H1 (cell line): ENCODE measurements at regions not wholly inside any gene's neighbourhood (a gene's known extent, or its start where the extent isn't known, plus 50 kb on each side); places are given as distances from the start of the nearest gene placed in this dataset.

Experiments used
- CTCF ChIA-PET: fragments of 300-600 bp; sonication (Branson Sonifier 250); formaldehyde crosslinking; loops from one replicate; lab custom pipeline; 2021; ENCODE audit not compliant: partially characterized antibody; lab: Charles Lee
- POLR2A ChIA-PET: fragments of 300-600 bp; sonication (Branson Sonifier 250); formaldehyde crosslinking; loops from one replicate; lab custom pipeline; 2021; ENCODE audit warnings: inconsistent platforms; ENCODE audit not compliant: partially characterized antibody; lab: Charles Lee
- DNase-seq, 2 experiments: peaks; one replicate each; pipeline versions ENCODE4 v3.0.0 to v3.0.0-alpha.2; 2010 to 2022; ENCODE audit warnings: low spot score in 2 of 2, low read depth in 1 of 2, mixed read lengths in 1 of 2
- FAIRE-seq: peaks from 2 replicates; lab custom pipeline; 2011; peaks lifted over from hg19 to GRCh38; lab: Jason Lieb, UNC
- H2AFZ ChIP-seq: 2 replicates; pipeline ENCODE4 v1.8.1; 2012; ENCODE audit warnings: low read length, inconsistent platforms
- H2AK5ac ChIP-seq: 2 replicates; pipeline ENCODE4 v1.6.1; 2013; ENCODE audit warnings: low read depth, low read length
- H2BK120ac ChIP-seq: replicated peaks from 2 replicates; pipeline ENCODE3; 2013; ENCODE audit warnings: low read depth, low read length, inconsistent platforms
- H2BK12ac ChIP-seq: 2 replicates; pipeline ENCODE4 v1.6.1; 2013; ENCODE audit warnings: low read depth, low read length
- H2BK15ac ChIP-seq: 2 replicates; pipeline ENCODE4 v1.6.1; 2013; ENCODE audit warnings: low read length
- H2BK20ac ChIP-seq: 2 replicates; pipeline ENCODE4 v1.6.1; 2013; ENCODE audit warnings: low read length
- H2BK5ac ChIP-seq: 2 replicates; pipeline ENCODE4 v1.6.1; 2013; ENCODE audit warnings: low read depth, low read length
- H3K14ac ChIP-seq: 2 replicates; pipeline ENCODE4 v1.6.1; 2013; ENCODE audit warnings: inconsistent platforms; ENCODE audit not compliant: insufficient read length
- H3K18ac ChIP-seq: 2 replicates; pipeline ENCODE4 v1.6.1; 2013; ENCODE audit warnings: low read length; ENCODE audit errors: extremely low read depth
- H3K23ac ChIP-seq: 2 replicates; pipeline ENCODE4 v1.6.1; 2013; ENCODE audit warnings: inconsistent platforms; ENCODE audit not compliant: insufficient read length
- H3K23me2 ChIP-seq: 2 replicates; pipeline ENCODE4 v1.6.1; 2013; ENCODE audit warnings: low read depth, low read length
- H3K27ac ChIP-seq: 2 replicates; pipeline ENCODE4 v1.6.1; 2011; ENCODE audit warnings: low read depth, low read length, inconsistent platforms
- H3K27me3 ChIP-seq, 4 experiments: replicated peaks in 1 of 4; 1 replicate in 1 of 4; 2 replicates in 3 of 4; pipeline versions ENCODE4 v1.6.1 to v1.8.1; 2011 to 2013; ENCODE audit warnings: low read length in 3 of 4, mild to moderate bottlenecking in 3 of 4, inconsistent platforms in 2 of 4, mixed read lengths in 2 of 4, moderate library complexity in 1 of 4; ENCODE audit not compliant: control insufficient read depth in 3 of 4, insufficient read depth in 3 of 4; ENCODE audit errors: extremely low read depth in 1 of 4
- H3K36me3 ChIP-seq, 4 experiments: 2 replicates each; pipeline versions ENCODE4 v1.6.1 to v1.8.1; 2011 to 2013; ENCODE audit warnings: mild to moderate bottlenecking in 4 of 4, low read length in 3 of 4, moderate library complexity in 2 of 4, control low read depth in 1 of 4, inconsistent platforms in 1 of 4; ENCODE audit not compliant: insufficient read depth in 4 of 4, control insufficient read depth in 2 of 4
- H3K4ac ChIP-seq: replicated peaks from 2 replicates; pipeline ENCODE3; 2013; ENCODE audit warnings: low read length, low read depth, mixed read lengths, inconsistent platforms; ENCODE audit not compliant: insufficient read length
- H3K4me1 ChIP-seq, 4 experiments: replicated peaks in 1 of 4; 1 replicate in 1 of 4; 2 replicates in 3 of 4; pipeline versions ENCODE4 v1.6.1 to v1.8.1; 2011 to 2013; ENCODE audit warnings: low read length in 3 of 4, inconsistent platforms in 2 of 4, mixed read lengths in 1 of 4; ENCODE audit not compliant: insufficient read depth in 4 of 4, control insufficient read depth in 3 of 4
- H3K4me2 ChIP-seq, 2 experiments: 2 replicates each; pipeline versions ENCODE4 v1.6.1 to v1.8.1; 2011 to 2013; ENCODE audit warnings: low read depth in 2 of 2, low read length in 2 of 2, control low read depth in 1 of 2, inconsistent platforms in 1 of 2, mild to moderate bottlenecking in 1 of 2; ENCODE audit not compliant: insufficient read depth in 1 of 2
- H3K4me3 ChIP-seq, 4 experiments: fragments of 200-600, 300-600 bp in 1 of 4; sonication (generic), shearing (Covaris generic), sonication (Bioruptor Twin) in 1 of 4; 2 replicates each; pipeline versions ENCODE4 v1.5.1 to v1.8.1; 2011 to 2016; ENCODE audit warnings: low read length in 4 of 4, low read depth in 3 of 4, control low read depth in 2 of 4, inconsistent platforms in 2 of 4, mild to moderate bottlenecking in 2 of 4, mixed read lengths in 1 of 4, moderate library complexity in 1 of 4; ENCODE audit not compliant: insufficient read depth in 2 of 4; ENCODE audit errors: extremely low read depth in 1 of 4
- H3K56ac ChIP-seq: replicated peaks from 2 replicates; pipeline ENCODE3; 2013; ENCODE audit warnings: low read depth, mild to moderate bottlenecking, mixed read lengths, low read length, inconsistent platforms; ENCODE audit not compliant: insufficient read length
- H3K79me1 ChIP-seq: 2 replicates; pipeline ENCODE4 v1.6.1; 2013; ENCODE audit warnings: low read depth, low read length, control low read depth
- H3K79me2 ChIP-seq, 2 experiments: 2 replicates each; pipeline versions ENCODE4 v1.6.1 to v1.8.1; 2012 to 2013; ENCODE audit warnings: low read length in 2 of 2, mild to moderate bottlenecking in 2 of 2, inconsistent platforms in 1 of 2; ENCODE audit not compliant: insufficient read depth in 2 of 2, control insufficient read depth in 1 of 2
- H3K9ac ChIP-seq, 4 experiments: replicated peaks in 1 of 4; 1 replicate in 1 of 4; 2 replicates in 3 of 4; pipeline versions ENCODE4 v1.6.1 to v1.8.1; 2011 to 2013; ENCODE audit warnings: low read depth in 3 of 4, low read length in 3 of 4, control low read depth in 2 of 4, mild to moderate bottlenecking in 2 of 4, moderate library complexity in 2 of 4, inconsistent platforms in 1 of 4; ENCODE audit errors: extremely low read depth in 1 of 4
- H3K9me3 ChIP-seq, 2 experiments: 2 replicates each; pipeline versions ENCODE4 v1.6.1 to v1.8.1; 2012 to 2013; ENCODE audit warnings: mild to moderate bottlenecking in 2 of 2, moderate library complexity in 2 of 2, control low read depth in 1 of 2, inconsistent platforms in 1 of 2, low read depth in 1 of 2, low read length in 1 of 2, mixed read lengths in 1 of 2; ENCODE audit not compliant: insufficient read depth in 2 of 2
- H4K20me1 ChIP-seq, 2 experiments: replicated peaks in 1 of 2; 2 replicates each; pipeline versions ENCODE3 to v1.8.1; 2011 to 2013; ENCODE audit warnings: inconsistent platforms in 2 of 2, low read length in 2 of 2, mild to moderate bottlenecking in 1 of 2; ENCODE audit not compliant: insufficient read depth in 2 of 2, control insufficient read depth in 1 of 2
- H4K5ac ChIP-seq: 2 replicates; pipeline ENCODE4 v1.6.1; 2013; ENCODE audit warnings: low read length, low read depth, mixed read lengths, inconsistent platforms; ENCODE audit not compliant: insufficient read length
- H4K8ac ChIP-seq: 2 replicates; pipeline ENCODE4 v1.8.0; 2013; ENCODE audit warnings: mild to moderate bottlenecking, moderate library complexity, low read length, inconsistent platforms; ENCODE audit not compliant: insufficient read depth; ENCODE audit errors: extremely low read depth
- H4K91ac ChIP-seq: replicated peaks from 2 replicates; pipeline ENCODE3; 2013; ENCODE audit warnings: low read length, mixed read lengths, inconsistent platforms; ENCODE audit not compliant: insufficient read length
- EGR1 ChIP-seq: IDR thresholded peaks from 2 replicates; pipeline ENCODE4 v1.6.1; 2011; ENCODE audit warnings: low read depth, low read length, borderline replicate concordance
- EZH2 ChIP-seq: fragments of 200-600 bp; sonication (generic); IDR thresholded peaks from 2 replicates; pipeline ENCODE4 v1.7.1; 2012; ENCODE audit warnings: low read depth, mild to moderate bottlenecking, moderate library complexity, low read length, inconsistent platforms; ENCODE audit not compliant: severe bottlenecking
- KDM5A ChIP-seq: fragments of 200-600 bp; IDR thresholded peaks from 2 replicates; pipeline ENCODE4 v1.7.1; 2012; ENCODE audit warnings: mild to moderate bottlenecking, low read length, inconsistent platforms, mixed read lengths
- PHF8 ChIP-seq: fragments of 200-600 bp; sonication (generic); conservative IDR thresholded peaks from 2 replicates; pipeline ENCODE4 v1.7.1; 2012; ENCODE audit warnings: low read depth, mild to moderate bottlenecking, inconsistent platforms, low read length, moderate library complexity
- POLR2A ChIP-seq, 2 experiments: IDR thresholded peaks; 1 replicate in 1 of 2; 2 replicates in 1 of 2; pipeline ENCODE4 v1.6.1; 2011; ENCODE audit warnings: low read depth in 2 of 2, low read length in 2 of 2, mild to moderate bottlenecking in 2 of 2; ENCODE audit errors: control extremely low read depth in 1 of 2
- SAP30 ChIP-seq: fragments of 300-600 bp; sonication (generic); IDR thresholded peaks from 2 replicates; pipeline ENCODE4 v1.7.1; 2012; ENCODE audit warnings: low read length, moderate library complexity, mild to moderate bottlenecking, inconsistent platforms; ENCODE audit not compliant: insufficient read depth, insufficient replicate concordance
- SP1 ChIP-seq: IDR thresholded peaks from 2 replicates; pipeline ENCODE4 v1.6.1; 2011; ENCODE audit warnings: low read depth, low read length
- SP2 ChIP-seq: IDR thresholded peaks from 2 replicates; pipeline ENCODE4 v1.6.1; 2012; ENCODE audit warnings: mild to moderate bottlenecking, low read length, inconsistent platforms
- SUZ12 ChIP-seq: fragments of 200-600 bp; sonication (generic); IDR thresholded peaks from 2 replicates; pipeline ENCODE4 v1.6.1; 2012; ENCODE audit warnings: mild to moderate bottlenecking, inconsistent platforms, low read length, moderate library complexity, mixed read lengths
- TAF7 ChIP-seq: optimal IDR thresholded peaks from 2 replicates; pipeline ENCODE3; 2011; ENCODE audit warnings: low read depth, mild to moderate bottlenecking, inconsistent platforms, low read length, moderate library complexity, borderline replicate concordance
- TEAD4 ChIP-seq: IDR thresholded peaks from 2 replicates; pipeline ENCODE4 v1.6.1; 2012; ENCODE audit warnings: low read depth, low read length, inconsistent platforms, mixed read lengths
- ZNF274 ChIP-seq: IDR thresholded peaks from 2 replicates; pipeline ENCODE4 v1.7.0; 2012; ENCODE audit warnings: low read length, borderline replicate concordance; ENCODE audit errors: extremely low read depth
- WGBS, 2 experiments: shearing (Covaris generic) in 1 of 2; methylation state at CpG; one replicate each; pipeline versions ENCODE4 v1.1.6 to v1.1.7; 2013 to 2015; ENCODE audit warnings: low lambda C conversion rate in 2 of 2, mixed read lengths in 2 of 2, inconsistent platforms in 1 of 2, low coverage in 1 of 2, missing lambda C conversion rate in 1 of 2; ENCODE audit not compliant: insufficient replicate concordance in 2 of 2, insufficient coverage in 1 of 2, insufficient read length in 1 of 2; ENCODE audit errors: extremely low coverage in 1 of 2, missing lambda C conversion rate in 1 of 2; 5-methylcytosine and 5-hydroxymethylcytosine counted together
- TF ChIP-seq, protein P1 (sequence below), 3 experiments: IDR thresholded peaks; 1 replicate in 2 of 3; 2 replicates in 1 of 3; pipeline versions ENCODE4 v1.5.1 to v1.6.1; 2011; ENCODE audit warnings: low read length in 3 of 3, mild to moderate bottlenecking in 3 of 3, inconsistent platforms in 2 of 3, low read depth in 1 of 3, moderate library complexity in 1 of 3; ENCODE audit not compliant: insufficient read depth in 1 of 3; ENCODE audit errors: control extremely low read depth in 1 of 3

DNA sequence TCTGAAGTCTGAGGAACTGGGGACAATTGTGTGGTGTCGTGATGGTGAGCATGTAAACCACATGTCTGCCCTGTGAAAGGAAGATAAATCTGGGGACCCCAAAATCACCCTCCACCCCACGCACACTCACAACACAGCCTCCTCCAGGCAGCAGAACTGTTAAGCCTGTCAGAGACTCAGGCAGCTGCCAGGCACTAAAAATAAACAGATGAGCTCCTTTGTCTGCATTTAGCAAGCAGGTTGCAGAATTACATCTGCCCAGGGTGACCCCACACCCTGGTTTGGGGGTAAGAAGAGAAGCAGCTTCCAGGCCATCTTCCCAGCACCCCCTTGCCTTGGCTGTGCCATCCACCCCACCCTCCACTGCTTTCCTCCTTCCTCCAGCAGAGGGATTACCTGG, 119.1 kb upstream of the RUNX3 start:
- ChIA-PET CTCF (interaction anchor here (0.9 to 2.0 kb wide), 3 partner anchors 11 to 50 kb away, joined by 3 to 13 read pairs (median 4); no protein-coding TSS in a partner anchor), POLR2A (no interaction called here)
- no peak overlapping the region for H2BK20ac ChIP-seq
- H3K23ac ChIP-seq: no peak overlapping the region
- H2AFZ ChIP-seq: no peak overlapping the region
- no peak overlapping the region for H2BK12ac ChIP-seq
- no peak overlapping the region for H4K91ac ChIP-seq
- FAIRE-seq: no peak
- no peak overlapping the region for H4K8ac ChIP-seq
- no peaks in the 10 kb centered on the region for H3K79me1 ChIP-seq
- no peaks in the 10 kb centered on the region for H3K9me3 ChIP-seq
- no peak overlapping the region for H3K4me3 ChIP-seq
- H3K9ac ChIP-seq: no peak overlapping the region
- no peak overlapping the region for H3K56ac ChIP-seq
- H2BK5ac ChIP-seq: no peak overlapping the region
- H3K23me2 ChIP-seq: 0 out of 2 replicates have a peak, but pooled peaks cover 2% of the 10 kb centered on the region
- no peaks in the 10 kb centered on the region for H3K4me1 ChIP-seq
- no peak overlapping the region for H3K27ac ChIP-seq
- H3K18ac ChIP-seq: no peak overlapping the region
- H3K4ac ChIP-seq: no peak overlapping the region
- H2AK5ac ChIP-seq: no peak overlapping the region
- H4K20me1 ChIP-seq: no peaks in the 10 kb centered on the region
- no peak overlapping the region for H4K5ac ChIP-seq
- no peak overlapping the region for H2BK120ac ChIP-seq
- WGBS, 2 experiments: 89% methylated on average over 2 of the region's 2 CpGs; no CpG with 5 or more reads in 1 of the 2 experiments
- no peaks in the 10 kb centered on the region for H3K79me2 ChIP-seq
- H3K27me3 ChIP-seq: no peaks in the 10 kb centered on the region
- no peak overlapping the region for H3K14ac ChIP-seq
- DNase-seq: no peak
- no peak overlapping the region for H3K4me2 ChIP-seq
- H2BK15ac ChIP-seq: no peak overlapping the region
- H3K36me3 ChIP-seq: no peaks in the 10 kb centered on the region
- TF ChIP-seq SP1 (no peak), PHF8 (no peak), SP2 (no peak), TAF7 (no peak), SAP30 (no peak), POLR2A (IDR thresholded peaks at IDR 0.05; ENCODE audit: control extremely low read depth in 1 of 2, low read depth in 2 of 2, low read length in 2 of 2) (no peak), EZH2 (no peak), KDM5A (no peak), SUZ12 (no peak), TEAD4 (no peak), EGR1 (no peak), ZNF274 (no peak)
- TF ChIP-seq, protein P1, sequence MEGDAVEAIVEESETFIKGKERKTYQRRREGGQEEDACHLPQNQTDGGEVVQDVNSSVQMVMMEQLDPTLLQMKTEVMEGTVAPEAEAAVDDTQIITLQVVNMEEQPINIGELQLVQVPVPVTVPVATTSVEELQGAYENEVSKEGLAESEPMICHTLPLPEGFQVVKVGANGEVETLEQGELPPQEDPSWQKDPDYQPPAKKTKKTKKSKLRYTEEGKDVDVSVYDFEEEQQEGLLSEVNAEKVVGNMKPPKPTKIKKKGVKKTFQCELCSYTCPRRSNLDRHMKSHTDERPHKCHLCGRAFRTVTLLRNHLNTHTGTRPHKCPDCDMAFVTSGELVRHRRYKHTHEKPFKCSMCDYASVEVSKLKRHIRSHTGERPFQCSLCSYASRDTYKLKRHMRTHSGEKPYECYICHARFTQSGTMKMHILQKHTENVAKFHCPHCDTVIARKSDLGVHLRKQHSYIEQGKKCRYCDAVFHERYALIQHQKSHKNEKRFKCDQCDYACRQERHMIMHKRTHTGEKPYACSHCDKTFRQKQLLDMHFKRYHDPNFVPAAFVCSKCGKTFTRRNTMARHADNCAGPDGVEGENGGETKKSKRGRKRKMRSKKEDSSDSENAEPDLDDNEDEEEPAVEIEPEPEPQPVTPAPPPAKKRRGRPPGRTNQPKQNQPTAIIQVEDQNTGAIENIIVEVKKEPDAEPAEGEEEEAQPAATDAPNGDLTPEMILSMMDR (IDR thresholded peaks at IDR 0.05; ENCODE audit: control extremely low read depth in 1 of 3, insufficient read depth in 1 of 3, low read depth in 1 of 3, low read length in 3 of 3): no peak
